ENCODE measurements at regions not wholly inside any gene's neighbourhood (a gene's known extent, or its start where the extent isn't known, plus 50 kb on each side); places are given as distances from the start of the nearest gene placed in this dataset.

- no peak for DNase-seq
Measured at GRCh38 chr15:96692826-96693225, 362.3 kb downstream of the NR2F2 start.

- DNase-seq = no peak
Measured at GRCh38 chr15:96693515-96693914, 363.0 kb downstream of the NR2F2 start.

DNA sequence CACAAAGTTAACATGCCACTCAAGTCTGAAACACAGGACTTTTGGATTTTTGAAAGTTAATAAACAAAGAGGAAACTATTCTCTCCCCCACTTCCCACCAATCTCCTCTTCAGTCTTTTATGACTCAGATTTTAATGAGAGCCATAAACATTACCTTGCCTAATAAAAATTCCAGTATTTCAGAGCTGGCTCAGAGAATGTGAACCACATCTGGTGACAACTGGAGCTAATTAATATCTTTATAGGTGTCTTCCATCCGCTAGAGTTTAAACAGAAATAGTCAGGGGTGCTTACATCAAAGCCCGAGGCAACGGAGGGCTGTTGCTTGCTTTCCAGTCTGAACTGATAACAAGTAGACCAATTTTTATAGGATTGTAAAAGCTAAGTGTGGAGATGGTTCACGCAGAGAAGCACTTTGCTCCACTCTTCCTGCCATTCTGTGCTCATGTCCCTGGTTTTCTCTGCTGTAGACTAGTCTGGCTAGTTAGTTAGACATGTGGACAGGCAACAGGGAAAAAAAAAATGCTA is 363.6 kb downstream of the NR2F2 start:
- DNase-seq = no peak

- DNase-seq = no peak
Measured at GRCh38 chr15:96695426-96695825, 364.9 kb downstream of the NR2F2 start.

DNA sequence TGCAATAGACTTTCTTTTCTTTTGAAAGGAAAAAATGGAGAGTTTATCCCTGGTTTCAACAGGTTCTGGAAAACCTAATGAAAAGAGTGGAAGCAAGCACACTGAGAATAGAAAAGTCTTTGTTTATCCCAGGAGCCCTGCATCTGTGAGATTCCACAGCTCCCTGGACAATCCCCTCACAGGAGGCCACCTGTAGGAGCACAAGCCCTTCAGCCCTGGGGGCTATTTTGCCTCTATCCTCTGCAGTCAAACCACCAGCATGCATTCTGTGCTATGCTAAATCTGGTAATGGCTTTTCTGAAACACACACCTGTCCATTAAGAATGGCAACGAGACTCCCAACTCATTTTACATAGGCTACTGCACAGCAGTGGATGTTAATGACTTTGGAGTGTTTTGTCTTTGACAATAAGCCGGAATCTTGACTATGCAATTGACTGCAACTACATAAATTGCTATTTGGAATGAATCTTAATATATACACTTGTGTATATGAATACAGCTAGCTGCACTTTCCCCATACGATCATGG is 369.4 kb downstream of the NR2F2 start:
- peak; percentile 73 for DNase-seq

- DNase-seq = peak; percentile 39
Measured at GRCh38 chr15:96700555-96700954, 370.1 kb downstream of the NR2F2 start.

DNA sequence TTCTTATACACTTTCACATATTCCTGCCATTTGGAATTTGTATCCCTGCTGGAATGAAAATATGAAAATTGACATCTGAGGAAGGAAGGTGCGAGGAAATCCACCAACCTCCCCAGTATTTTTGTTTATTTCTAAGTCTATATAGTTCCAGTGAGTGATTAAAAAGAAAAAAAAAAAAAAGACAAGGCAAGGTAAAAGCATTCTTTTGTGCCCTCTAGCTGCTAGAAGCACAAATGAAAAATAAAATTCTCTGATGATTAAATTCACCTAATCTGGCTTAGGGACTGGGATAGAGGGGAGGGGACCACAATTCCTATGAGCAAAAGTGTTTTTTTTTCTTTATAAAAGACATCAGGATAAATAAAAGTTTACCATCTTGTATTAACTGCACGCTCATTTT is 370.9 kb downstream of the NR2F2 start:
- DNase-seq = no peak

DNA sequence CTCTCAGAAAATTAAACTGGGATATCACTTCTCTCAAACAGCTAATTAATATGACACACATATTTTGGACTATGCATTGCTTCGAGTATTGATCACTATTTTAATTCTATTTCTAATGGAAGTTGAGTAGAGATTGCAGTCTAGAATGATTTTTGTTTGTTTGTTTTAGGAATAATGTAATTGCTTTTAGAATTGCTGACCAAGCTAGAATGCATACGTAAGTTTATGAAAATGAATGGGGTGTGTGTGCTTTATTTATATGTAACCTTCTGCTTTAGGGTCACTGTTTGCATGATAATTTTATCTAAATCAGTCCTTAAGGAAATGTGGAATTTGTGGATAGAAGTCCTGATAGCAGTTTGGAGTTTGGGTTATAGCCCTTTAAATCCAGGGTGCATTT is 371.4 kb downstream of the NR2F2 start:
- DNase-seq = no peak

- no peak for DNase-seq
Measured at GRCh38 chr15:96702589-96702988, 372.1 kb downstream of the NR2F2 start.

- no peak for DNase-seq
Measured at GRCh38 chr15:96703091-96703490, 372.6 kb downstream of the NR2F2 start.

GRCh38 chr15:96703794-96704550 is 373.5 kb downstream of the NR2F2 start:
- DNase-seq = no peak

DNA sequence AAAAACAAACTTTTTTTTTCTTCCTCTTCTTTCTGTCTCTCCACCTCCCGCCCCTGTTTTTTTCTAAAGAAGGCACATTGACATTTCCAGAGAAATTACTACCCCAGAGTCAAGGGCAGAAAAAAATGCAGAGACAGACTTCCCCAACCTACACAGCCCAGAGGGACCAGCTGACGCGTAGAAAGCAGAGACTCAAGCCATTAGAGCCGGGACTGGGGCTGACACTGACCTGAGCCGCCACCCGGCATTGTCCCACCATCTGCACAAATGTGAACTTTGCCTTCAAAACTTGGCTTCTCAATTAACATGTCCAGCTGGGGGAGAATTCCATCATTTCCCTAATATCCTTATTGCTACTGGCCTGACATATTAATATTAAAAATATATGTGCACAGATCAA is 385.6 kb downstream of the NR2F2 start:
- no peak for DNase-seq

GRCh38 chr15:96716478-96716877 is 386.0 kb downstream of the NR2F2 start:
- DNase-seq = no peak

DNA sequence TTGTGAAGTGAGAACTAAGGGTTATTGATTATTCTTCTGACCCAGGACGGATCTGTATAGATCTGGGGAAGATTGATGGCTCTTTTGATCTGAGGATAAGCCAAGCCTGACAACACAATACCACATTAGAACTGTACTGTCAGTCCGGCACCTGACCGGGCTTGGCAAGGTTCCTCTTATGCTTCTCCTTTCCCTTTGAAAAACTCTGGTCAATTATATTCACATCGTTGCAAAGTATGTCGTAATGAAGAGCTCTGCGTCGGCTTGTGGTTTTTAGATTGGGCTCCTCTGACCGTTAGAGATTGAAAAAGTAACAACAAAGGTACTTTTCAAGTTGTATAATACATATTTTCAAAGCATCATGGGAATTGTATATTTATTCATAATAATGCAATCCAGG is 389.8 kb downstream of the NR2F2 start:
- DNase-seq = no peak

GRCh38 chr15:96720656-96721055 is 390.2 kb downstream of the NR2F2 start:
- no peak for DNase-seq

DNA sequence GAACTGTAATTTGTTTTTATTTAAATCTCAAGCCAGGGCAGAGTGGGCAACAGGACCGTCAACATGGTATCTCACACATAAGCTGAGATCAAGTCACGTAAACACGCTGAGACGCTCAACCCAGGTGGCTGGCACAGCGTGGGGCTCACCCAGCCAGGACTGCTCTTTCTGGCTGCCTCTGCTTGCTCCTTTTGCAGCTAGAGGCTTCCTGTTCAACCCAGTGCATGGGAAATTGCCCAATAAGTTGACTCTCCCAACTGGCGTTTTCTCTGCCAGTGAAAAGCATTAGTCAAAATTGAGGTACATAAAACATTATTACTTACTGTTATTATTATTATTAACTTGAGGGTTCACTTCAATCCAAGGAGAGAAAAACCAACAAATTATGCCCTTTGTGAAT is 398.1 kb downstream of the NR2F2 start:
- no peak for DNase-seq

GRCh38 chr15:96732704-96733103 is 402.2 kb downstream of the NR2F2 start:
- no peak for DNase-seq

DNA sequence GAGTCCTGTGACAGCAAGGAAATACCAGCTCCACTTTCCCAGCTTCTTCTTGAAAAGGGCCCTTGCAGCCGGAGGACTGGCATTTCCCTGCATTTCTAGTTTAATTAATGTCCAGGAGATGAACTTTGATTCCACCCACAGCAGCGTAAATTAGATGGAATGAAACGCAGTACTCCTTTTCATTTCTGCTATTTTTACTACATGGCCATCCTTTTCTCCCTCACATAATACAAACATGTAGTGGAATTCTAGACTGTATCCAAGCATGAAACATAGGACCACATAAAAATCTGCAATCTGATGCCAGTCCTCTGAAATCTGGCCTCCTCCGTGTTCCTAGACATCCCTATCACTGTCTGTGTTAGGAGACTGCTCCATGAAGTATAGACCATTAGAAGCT is 403.2 kb downstream of the NR2F2 start:
- no peak for DNase-seq

DNA sequence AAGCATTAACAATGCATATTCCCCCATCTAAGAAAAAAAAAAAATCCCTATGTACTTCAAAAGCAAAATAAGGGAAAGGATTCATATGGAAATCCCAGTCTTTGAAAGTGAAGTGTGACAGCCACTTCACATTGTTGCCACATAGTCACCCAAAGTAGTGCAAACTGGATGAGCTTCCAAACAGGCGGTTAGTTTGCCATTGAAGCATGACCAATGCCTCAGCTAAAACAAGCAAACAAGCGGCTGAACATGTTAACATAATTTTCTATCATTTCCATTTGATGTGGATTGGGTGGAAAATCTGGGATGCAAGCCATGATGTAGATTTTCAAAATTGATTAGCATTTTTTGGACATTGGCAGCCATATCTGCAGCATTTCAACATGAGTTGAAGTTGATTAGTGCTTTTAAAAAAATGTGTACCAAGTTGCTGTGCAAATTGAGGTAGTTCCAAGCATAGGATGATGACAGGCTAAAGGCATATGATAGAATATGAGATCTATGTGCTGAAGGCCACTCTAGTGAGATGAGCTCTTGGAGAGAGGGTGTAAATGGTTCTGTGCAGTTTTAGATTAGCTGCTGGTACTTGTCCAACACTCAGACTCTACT is 405.2 kb downstream of the NR2F2 start:
- DNase-seq = no peak

GRCh38 chr15:96736384-96736783 is 405.9 kb downstream of the NR2F2 start:
- DNase-seq = no peak

- no peak for DNase-seq
Measured at GRCh38 chr15:96737408-96737807, 406.9 kb downstream of the NR2F2 start.

- no peak for DNase-seq
Measured at GRCh38 chr15:96746665-96747064, 416.2 kb downstream of the NR2F2 start.

DNA sequence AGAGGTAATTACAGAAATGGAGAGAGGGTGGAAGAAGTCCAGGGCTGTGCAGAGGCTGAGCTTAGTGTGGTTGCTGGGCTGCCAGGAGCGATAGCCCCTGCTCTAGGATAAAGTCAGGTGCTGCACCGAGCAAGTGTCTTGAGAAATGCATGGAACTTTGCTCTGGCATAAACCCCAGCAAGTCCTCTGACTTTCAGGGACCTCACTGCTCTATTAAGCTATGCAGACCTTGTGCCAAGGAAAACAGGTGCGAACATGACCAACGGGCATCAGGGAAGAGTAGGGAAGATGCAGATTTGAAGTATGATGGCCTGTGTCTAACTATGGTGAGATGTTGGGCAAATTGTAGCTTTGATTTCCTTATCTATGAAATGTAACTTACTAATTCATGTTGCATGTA is 416.8 kb downstream of the NR2F2 start:
- DNase-seq = no peak

GRCh38 chr15:96750361-96750760 is 419.9 kb downstream of the NR2F2 start:
- no peak for DNase-seq
